H4 (cell line): ENCODE measurements at regions not wholly inside any gene's neighbourhood (a gene's known extent, or its start where the extent isn't known, plus 50 kb on each side); places are given as distances from the start of the nearest gene placed in this dataset.
A peak's percentile ranks its signal among the peaks of the same experiment; 100 is the strongest.
"Not testable (repeated sequence)": the region's sequence is repeated elsewhere in the genome, so short reads cannot be mapped to it uniquely, and the experiment has no call there.

ENCODE experiments used
- DNase-seq: peaks from one replicate; pipeline ENCODE4 v3.0.0-alpha.2; 2015; ENCODE audit warnings: low spot score

GRCh38 chr1:221025956-221026355, 146.7 kb downstream of the HLX start:
- no peak for DNase-seq

GRCh38 chr1:221029981-221030649, 150.9 kb downstream of the HLX start:
- DNase-seq: no peak

- no peak for DNase-seq
Observed at GRCh38 chr1:221030990-221031389, 151.7 kb downstream of the HLX start.

- no peak for DNase-seq
Observed at GRCh38 chr1:221031458-221032203, 152.4 kb downstream of the HLX start.

GRCh38 chr1:221032204-221032585, 153.0 kb downstream of the HLX start:
- DNase-seq: no peak

GRCh38 chr1:221032637-221033280, 153.5 kb downstream of the HLX start:
- no peak for DNase-seq

- DNase-seq: peak; percentile 88
Observed at GRCh38 chr1:221035662-221036153, 156.5 kb downstream of the HLX start.

GRCh38 chr1:221039616-221040015, 160.4 kb downstream of the HLX start:
- no peak for DNase-seq

- no peak for DNase-seq
Observed at GRCh38 chr1:221040101-221040500, 160.9 kb downstream of the HLX start.

GRCh38 chr1:221040691-221041285, 161.5 kb downstream of the HLX start:
- DNase-seq: no peak

- DNase-seq: no peak
Observed at GRCh38 chr1:221044538-221044937, 165.3 kb downstream of the HLX start.

GRCh38 chr1:221045151-221045550, 165.9 kb downstream of the HLX start:
- no peak for DNase-seq

- peak; percentile 56 for DNase-seq
Observed at GRCh38 chr1:221045842-221046831, 166.9 kb downstream of the HLX start.

GRCh38 chr1:221051391-221051790, 172.1 kb downstream of the HLX start:
- DNase-seq: not testable (repeated sequence)

GRCh38 chr1:221053889-221054288, 174.6 kb downstream of the HLX start:
- no peak for DNase-seq

GRCh38 chr1:221059506-221059905, 180.3 kb downstream of the HLX start:
- no peak for DNase-seq

GRCh38 chr1:221063651-221064050, 184.4 kb downstream of the HLX start:
- DNase-seq: no peak

GRCh38 chr1:221066351-221067001, 187.2 kb downstream of the HLX start:
- DNase-seq: no peak

GRCh38 chr1:221067721-221068120, 188.5 kb downstream of the HLX start:
- no peak for DNase-seq

GRCh38 chr1:221069178-221069903, 190.1 kb downstream of the HLX start:
- no peak for DNase-seq
